Left lobe of liver (tissue), 2 donors: ENCODE measurements at regions not wholly inside any gene's neighbourhood (a gene's known extent, or its start where the extent isn't known, plus 50 kb on each side); places are given as distances from the start of the nearest gene placed in this dataset.
"Not testable (repeated sequence)": the region's sequence is repeated elsewhere in the genome, so short reads cannot be mapped to it uniquely, and the experiment has no call there.

Experiments used
- ATAC-seq: fragments of 200-7000 bp; cut with Tn5 transposase; one replicate; pipeline ENCODE4 v1.9.1; 2020; ENCODE audit warnings: mild to moderate bottlenecking, moderate library complexity
- DNase-seq: peaks from one replicate; pipeline ENCODE4 v3.0.0-alpha.2; 2020; ENCODE audit warnings: low spot score
- donor health status: DM: no; HTN: no; CAD: no; lungs with moderate emphysema.
- donor health status: DM: no; HTN: yes; CAD: no.

- ATAC-seq, DNase-seq: not testable (repeated sequence)
These were observed 59.2 kb downstream of the CXorf49B start for GRCh38 chrX:71822314-71822713.

- DNase-seq, result no peak
- no peak for ATAC-seq
These were observed 60.4 kb downstream of the CXorf49B start for GRCh38 chrX:71823391-71824057.

- no peak for ATAC-seq
- DNase-seq, result no peak
These were observed 64.9 kb downstream of the CXorf49B start for GRCh38 chrX:71828086-71828485.

- DNase-seq, ATAC-seq: not testable (repeated sequence)
These were observed 72.6 kb upstream of the NHSL2 start for GRCh38 chrX:71838092-71838491.

GRCh38 chrX:71846429-71846828 lies 64.2 kb upstream of the NHSL2 start:
- DNase-seq (no peak), ATAC-seq (no peak)

GRCh38 chrX:71852182-71852581 lies 58.5 kb upstream of the NHSL2 start:
- ATAC-seq, result no peak
- no peak for DNase-seq

- ATAC-seq (peak; percentile 70), DNase-seq (no peak)
These were observed 51.0 kb upstream of the NHSL2 start for GRCh38 chrX:71859637-71860036.
